ENCODE measurements at regions not wholly inside any gene's neighbourhood (a gene's known extent, or its start where the extent isn't known, plus 50 kb on each side); places are given as distances from the start of the nearest gene placed in this dataset.
"Not testable (repeated sequence)": the region's sequence is repeated elsewhere in the genome, so short reads cannot be mapped to it uniquely, and the experiment has no call there.

DNA sequence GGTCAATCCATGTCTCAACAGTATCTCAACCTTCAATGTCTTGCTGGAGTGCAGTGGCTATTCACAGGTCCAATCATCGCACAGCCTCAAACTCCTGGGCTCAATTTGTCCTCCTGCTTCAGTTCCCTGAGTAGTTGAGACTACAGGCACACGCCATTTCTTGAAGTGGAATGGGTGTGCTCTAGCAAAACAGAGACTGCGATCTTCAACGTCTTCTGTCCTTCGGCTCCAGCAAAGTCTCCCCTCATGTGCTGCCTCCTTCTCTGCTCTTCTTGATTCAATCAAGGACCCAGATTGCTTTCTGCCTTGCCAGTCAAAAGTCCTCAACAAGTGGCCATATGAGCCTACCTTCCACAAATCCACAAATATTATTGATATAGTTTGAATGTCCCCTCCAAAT lies 466.7 kb upstream of the MIR17HG start:
- H3K4me1 ChIP-seq (ENCODE audit: control extremely low read depth in 1 of 4, control insufficient read depth in 4 of 4, insufficient read depth in 4 of 4, low read length in 3 of 4) = no peaks in the 10 kb centered on the region
- no peaks in the 10 kb centered on the region for H3K27me3 ChIP-seq (replicated peaks in 2 of 5; ENCODE audit: control insufficient read depth in 4 of 5, insufficient read depth in 5 of 5, low read length in 4 of 5)
- CTCF ChIA-PET = no interaction called here
- no peak for DNase-seq
- POLR2A ChIA-PET = no interaction called here
- no peaks in the 10 kb centered on the region for H3K9me3 ChIP-seq (ENCODE audit: control extremely low read depth in 1 of 5, control insufficient read depth in 4 of 5, insufficient read depth in 2 of 5, low read depth in 1 of 5, low read length in 4 of 5)
- H3K27ac ChIP-seq (ENCODE audit: insufficient read depth in 1 of 2, low read depth in 1 of 2, low read length in 2 of 2, poor library complexity in 1 of 2, severe bottlenecking in 2 of 2) = no peak overlapping the region
- H3K36me3 ChIP-seq (ENCODE audit: control insufficient read depth in 4 of 4, insufficient read depth in 4 of 4, low read length in 3 of 4) = no peaks in the 10 kb centered on the region
- whole genome bisulfite sequencing (ENCODE audit: insufficient coverage) = 96% methylated on average over 4 of the region's 5 CpGs
- no peak overlapping the region for H3K4me3 ChIP-seq (ENCODE audit: control insufficient read depth in 1 of 7, extremely low read depth in 1 of 7, insufficient read depth in 4 of 7, low read depth in 2 of 7, low read length in 6 of 7)

DNA sequence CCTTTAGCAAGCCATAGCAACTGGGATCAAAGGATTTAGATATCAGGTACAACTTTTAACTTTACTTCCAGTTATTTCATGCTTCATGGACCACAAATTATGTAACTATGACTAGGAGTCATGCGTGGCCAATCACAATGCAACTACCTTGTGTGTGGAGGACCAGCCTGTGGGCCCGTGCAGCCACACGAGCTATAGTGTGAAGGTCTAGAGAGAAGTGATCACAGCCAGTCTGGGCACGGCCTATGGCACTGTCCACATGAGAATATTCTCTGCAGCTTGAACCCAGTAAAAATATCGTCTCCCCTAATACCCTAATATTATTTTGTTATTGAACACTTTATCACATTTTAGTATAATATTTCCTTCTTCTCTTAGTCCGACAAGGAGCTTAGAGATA lies 464.9 kb upstream of the MIR17HG start:
- no peaks in the 10 kb centered on the region for H3K36me3 ChIP-seq (ENCODE audit: control insufficient read depth in 4 of 4, insufficient read depth in 4 of 4, low read length in 3 of 4)
- no peak overlapping the region for H3K27ac ChIP-seq (ENCODE audit: insufficient read depth in 1 of 2, low read depth in 1 of 2, low read length in 2 of 2, poor library complexity in 1 of 2, severe bottlenecking in 2 of 2)
- H3K27me3 ChIP-seq (replicated peaks in 2 of 5; ENCODE audit: control insufficient read depth in 4 of 5, insufficient read depth in 5 of 5, low read length in 4 of 5) = no peaks in the 10 kb centered on the region
- ChIA-PET CTCF (interaction anchor here (1.4 to 1.7 kb wide), 2 partner anchors 13 to 16 kb away, joined by 3 to 9 read pairs; no protein-coding TSS in a partner anchor), POLR2A (no interaction called here)
- H3K4me3 ChIP-seq (ENCODE audit: control insufficient read depth in 1 of 7, extremely low read depth in 1 of 7, insufficient read depth in 4 of 7, low read depth in 2 of 7, low read length in 6 of 7) = no peak overlapping the region
- 100% methylated on average over 3 of the region's 6 CpGs for WGBS (ENCODE audit: insufficient coverage)
- H3K9me3 ChIP-seq (ENCODE audit: control extremely low read depth in 1 of 5, control insufficient read depth in 4 of 5, insufficient read depth in 2 of 5, low read depth in 1 of 5, low read length in 4 of 5) = no peaks in the 10 kb centered on the region
- DNase-seq = no peak
- no peaks in the 10 kb centered on the region for H3K4me1 ChIP-seq (ENCODE audit: control extremely low read depth in 1 of 4, control insufficient read depth in 4 of 4, insufficient read depth in 4 of 4, low read length in 3 of 4)

DNA sequence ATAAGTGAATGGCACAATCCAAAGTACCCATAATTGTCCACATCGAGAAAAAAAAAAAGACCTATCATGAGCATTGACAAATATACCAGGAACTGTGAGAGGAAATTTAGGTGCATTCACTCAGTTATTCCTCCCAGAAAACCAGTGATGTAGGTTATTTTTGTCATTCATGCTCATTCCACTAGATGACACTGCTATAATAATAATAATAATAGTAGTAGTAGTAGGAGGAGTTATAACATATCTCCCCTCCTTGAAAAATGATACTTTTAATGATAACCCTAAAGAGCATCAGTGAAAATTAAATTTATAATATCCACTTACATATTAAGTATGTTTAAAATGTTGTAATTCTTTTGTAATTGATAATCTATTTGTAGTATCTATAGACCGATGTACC lies 463.9 kb upstream of the MIR17HG start:
- POLR2A ChIA-PET = no interaction called here
- no peaks in the 10 kb centered on the region for H3K4me1 ChIP-seq (ENCODE audit: control extremely low read depth in 1 of 4, control insufficient read depth in 4 of 4, insufficient read depth in 4 of 4, low read length in 3 of 4)
- DNase-seq = no peak
- no peaks in the 10 kb centered on the region for H3K27me3 ChIP-seq (replicated peaks in 2 of 5; ENCODE audit: control insufficient read depth in 4 of 5, insufficient read depth in 5 of 5, low read length in 4 of 5)
- no CpG with 5 or more reads among the region's 2 CpGs for WGBS (ENCODE audit: insufficient coverage)
- H3K9me3 ChIP-seq (ENCODE audit: control extremely low read depth in 1 of 5, control insufficient read depth in 4 of 5, insufficient read depth in 2 of 5, low read depth in 1 of 5, low read length in 4 of 5) = no peaks in the 10 kb centered on the region
- H3K27ac ChIP-seq (ENCODE audit: insufficient read depth in 1 of 2, low read depth in 1 of 2, low read length in 2 of 2, poor library complexity in 1 of 2, severe bottlenecking in 2 of 2) = no peak overlapping the region
- CTCF ChIA-PET = no interaction called here
- H3K4me3 ChIP-seq (ENCODE audit: control insufficient read depth in 1 of 7, extremely low read depth in 1 of 7, insufficient read depth in 4 of 7, low read depth in 2 of 7, low read length in 6 of 7) = no peak overlapping the region
- H3K36me3 ChIP-seq (ENCODE audit: control insufficient read depth in 4 of 4, insufficient read depth in 4 of 4, low read length in 3 of 4) = no peaks in the 10 kb centered on the region

DNA sequence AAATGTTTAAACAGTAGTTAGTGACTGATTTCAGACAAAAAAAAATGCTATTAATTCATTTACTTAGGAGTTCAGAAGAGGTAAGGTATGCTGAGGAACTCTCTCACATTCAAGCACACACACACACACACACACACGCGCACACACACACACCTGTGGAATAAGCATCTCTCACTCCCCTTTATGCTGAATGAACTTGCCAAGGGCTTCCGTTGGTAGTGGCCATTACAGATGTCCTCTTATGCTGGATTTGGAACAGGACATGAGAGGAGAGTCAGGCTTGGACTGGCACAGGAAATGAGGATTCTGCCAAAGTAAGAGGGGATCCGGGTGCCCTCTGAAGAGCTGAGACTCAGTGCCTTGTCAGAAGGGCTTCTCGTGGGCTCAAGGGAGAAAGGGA lies 463.4 kb upstream of the MIR17HG start:
- CTCF ChIA-PET = interaction anchor here (2.1 kb wide), 1 partner anchor 17 kb away, joined by 5 read pairs; no protein-coding TSS in a partner anchor
- WGBS (ENCODE audit: insufficient coverage) = 90% methylated on average over 2 of the region's 5 CpGs
- DNase-seq = peak in 1 of 3 donors; percentile 17
- no peak overlapping the region for H3K4me3 ChIP-seq (ENCODE audit: control insufficient read depth in 1 of 7, extremely low read depth in 1 of 7, insufficient read depth in 4 of 7, low read depth in 2 of 7, low read length in 6 of 7)
- H3K36me3 ChIP-seq (ENCODE audit: control insufficient read depth in 4 of 4, insufficient read depth in 4 of 4, low read length in 3 of 4) = no peaks in the 10 kb centered on the region
- no peak overlapping the region for H3K27ac ChIP-seq (ENCODE audit: insufficient read depth in 1 of 2, low read depth in 1 of 2, low read length in 2 of 2, poor library complexity in 1 of 2, severe bottlenecking in 2 of 2)
- POLR2A ChIA-PET = no interaction called here
- H3K9me3 ChIP-seq (ENCODE audit: control extremely low read depth in 1 of 5, control insufficient read depth in 4 of 5, insufficient read depth in 2 of 5, low read depth in 1 of 5, low read length in 4 of 5) = no peaks in the 10 kb centered on the region
- H3K4me1 ChIP-seq (ENCODE audit: control extremely low read depth in 1 of 4, control insufficient read depth in 4 of 4, insufficient read depth in 4 of 4, low read length in 3 of 4) = no peaks in the 10 kb centered on the region
- H3K27me3 ChIP-seq (replicated peaks in 2 of 5; ENCODE audit: control insufficient read depth in 4 of 5, insufficient read depth in 5 of 5, low read length in 4 of 5) = no peaks in the 10 kb centered on the region

DNA sequence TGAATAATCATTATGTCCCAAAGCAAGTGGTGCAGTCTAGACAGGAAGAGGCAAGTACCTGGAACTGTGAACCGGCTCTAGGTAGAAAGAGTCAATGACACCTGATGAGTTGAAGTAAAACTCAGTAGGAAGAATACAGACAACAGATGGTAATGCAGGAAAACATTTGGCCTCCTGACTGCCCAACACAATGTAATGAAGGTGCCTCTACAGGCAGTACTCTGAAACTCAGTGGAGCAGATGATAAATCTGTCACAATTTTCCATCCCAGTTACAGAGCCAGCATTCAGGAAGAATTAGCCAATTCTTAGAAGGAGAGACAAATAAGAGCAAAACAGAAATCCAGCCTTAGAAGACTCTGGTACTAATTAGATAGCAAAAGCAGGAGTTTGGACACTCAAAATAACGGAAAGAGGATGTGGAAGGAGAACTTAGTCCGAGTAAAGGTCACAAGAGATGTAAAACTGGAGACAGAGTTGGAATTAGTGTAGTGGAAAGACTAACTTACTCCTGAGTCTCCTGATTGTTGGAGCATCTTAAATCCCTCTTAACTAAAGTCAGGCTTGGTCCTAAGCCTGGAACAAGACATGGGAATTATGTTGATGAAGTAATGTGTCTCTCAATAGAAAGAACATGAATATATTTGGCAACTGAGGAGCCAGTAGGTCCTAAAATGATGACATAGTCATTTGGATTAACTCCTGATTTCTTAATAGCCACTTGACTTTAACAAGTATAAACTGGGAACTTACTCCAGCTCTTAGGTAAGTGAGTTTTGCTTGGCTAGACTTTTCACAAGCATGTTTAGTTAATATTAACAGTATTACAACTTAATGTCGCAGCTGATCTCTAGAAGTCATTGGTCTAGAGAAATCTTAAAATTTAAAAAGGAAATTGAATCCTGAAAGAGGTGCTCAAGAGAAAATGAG lies 457.3 kb upstream of the MIR17HG start:
- Histone ChIP-seq H3K27me3 (replicated peaks in 2 of 5; ENCODE audit: control insufficient read depth in 4 of 5, insufficient read depth in 5 of 5, low read length in 4 of 5) (no peaks in the 10 kb centered on the region), H3K4me1 (ENCODE audit: control extremely low read depth in 1 of 4, control insufficient read depth in 4 of 4, insufficient read depth in 4 of 4, low read length in 3 of 4) (no peaks in the 10 kb centered on the region), H3K4me3 (ENCODE audit: control insufficient read depth in 1 of 7, extremely low read depth in 1 of 7, insufficient read depth in 4 of 7, low read depth in 2 of 7, low read length in 6 of 7) (no peak overlapping the region), H3K27ac (ENCODE audit: insufficient read depth in 1 of 2, low read depth in 1 of 2, low read length in 2 of 2, poor library complexity in 1 of 2, severe bottlenecking in 2 of 2) (no peak overlapping the region), H3K36me3 (ENCODE audit: control insufficient read depth in 4 of 4, insufficient read depth in 4 of 4, low read length in 3 of 4) (no peaks in the 10 kb centered on the region), H3K9me3 (ENCODE audit: control extremely low read depth in 1 of 5, control insufficient read depth in 4 of 5, insufficient read depth in 2 of 5, low read depth in 1 of 5, low read length in 4 of 5) (no peaks in the 10 kb centered on the region)
- ChIA-PET CTCF (no interaction called here), POLR2A (no interaction called here)
- 100% methylated on average over 2 of the region's 4 CpGs for WGBS (ENCODE audit: insufficient coverage)
- DNase-seq = no peak

DNA sequence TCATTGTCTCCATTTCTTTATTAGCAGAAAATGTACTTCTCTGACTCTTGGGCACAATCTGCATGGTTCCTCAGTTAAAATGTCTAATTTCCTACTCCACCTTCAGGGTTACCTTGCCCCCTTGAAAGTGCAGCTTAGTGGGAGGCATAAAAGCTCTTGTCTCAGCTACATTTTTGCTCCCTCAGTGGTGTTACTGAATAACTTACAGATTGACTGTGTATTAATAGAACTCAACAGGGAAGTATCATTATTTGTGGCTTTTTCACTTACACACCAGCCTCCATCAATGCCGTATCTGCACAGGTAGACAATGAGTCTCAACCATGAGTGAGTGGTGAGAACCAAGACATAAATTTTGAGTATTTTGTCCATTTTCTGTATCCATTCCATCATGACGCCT lies 456.2 kb upstream of the MIR17HG start:
- CTCF ChIA-PET = interaction anchor here (0.6 kb wide), 1 partner anchor 1782 kb away, joined by 3 read pairs; no protein-coding TSS in a partner anchor
- Histone ChIP-seq H3K27me3 (replicated peaks in 2 of 5; ENCODE audit: control insufficient read depth in 4 of 5, insufficient read depth in 5 of 5, low read length in 4 of 5) (no peaks in the 10 kb centered on the region), H3K36me3 (ENCODE audit: control insufficient read depth in 4 of 4, insufficient read depth in 4 of 4, low read length in 3 of 4) (no peaks in the 10 kb centered on the region), H3K4me3 (ENCODE audit: control insufficient read depth in 1 of 7, extremely low read depth in 1 of 7, insufficient read depth in 4 of 7, low read depth in 2 of 7, low read length in 6 of 7) (no peak overlapping the region), H3K27ac (ENCODE audit: insufficient read depth in 1 of 2, low read depth in 1 of 2, low read length in 2 of 2, poor library complexity in 1 of 2, severe bottlenecking in 2 of 2) (no peak overlapping the region), H3K4me1 (ENCODE audit: control extremely low read depth in 1 of 4, control insufficient read depth in 4 of 4, insufficient read depth in 4 of 4, low read length in 3 of 4) (no peaks in the 10 kb centered on the region), H3K9me3 (ENCODE audit: control extremely low read depth in 1 of 5, control insufficient read depth in 4 of 5, insufficient read depth in 2 of 5, low read depth in 1 of 5, low read length in 4 of 5) (no peaks in the 10 kb centered on the region)
- DNase-seq = no peak
- WGBS (ENCODE audit: insufficient coverage) = no CpG with 5 or more reads among the region's 2 CpGs
- POLR2A ChIA-PET = no interaction called here

DNA sequence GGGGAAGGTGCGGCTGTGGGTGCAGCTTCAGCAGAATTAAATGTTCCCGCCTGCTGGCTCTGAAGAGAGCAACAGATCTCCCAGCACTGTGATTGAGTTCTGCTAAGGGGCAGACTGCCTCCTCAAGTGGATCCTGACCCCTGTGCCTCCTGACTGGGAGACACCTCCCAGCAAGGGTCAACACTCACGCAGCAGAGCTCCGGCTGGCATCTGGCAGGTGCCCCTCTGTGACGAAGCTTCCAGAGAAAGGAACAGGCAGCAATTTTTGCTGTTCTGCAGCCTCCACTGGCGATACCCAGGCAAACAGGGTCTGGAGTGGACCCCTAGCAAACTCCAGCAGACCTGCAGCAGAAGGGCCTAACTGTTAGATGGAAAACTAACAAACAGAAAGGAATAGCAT lies 454.3 kb upstream of the MIR17HG start:
- H3K27ac ChIP-seq (ENCODE audit: insufficient read depth in 1 of 2, low read depth in 1 of 2, low read length in 2 of 2, poor library complexity in 1 of 2, severe bottlenecking in 2 of 2); H3K9me3 ChIP-seq (ENCODE audit: control extremely low read depth in 1 of 5, control insufficient read depth in 4 of 5, insufficient read depth in 2 of 5, low read depth in 1 of 5, low read length in 4 of 5); POLR2A ChIA-PET; H3K27me3 ChIP-seq (replicated peaks in 2 of 5; ENCODE audit: control insufficient read depth in 4 of 5, insufficient read depth in 5 of 5, low read length in 4 of 5); H3K36me3 ChIP-seq (ENCODE audit: control insufficient read depth in 4 of 4, insufficient read depth in 4 of 4, low read length in 3 of 4); H3K4me1 ChIP-seq (ENCODE audit: control extremely low read depth in 1 of 4, control insufficient read depth in 4 of 4, insufficient read depth in 4 of 4, low read length in 3 of 4); CTCF ChIA-PET; H3K4me3 ChIP-seq (ENCODE audit: control insufficient read depth in 1 of 7, extremely low read depth in 1 of 7, insufficient read depth in 4 of 7, low read depth in 2 of 7, low read length in 6 of 7); DNase-seq: not testable (repeated sequence)
- 100% methylated on average over 5 of the region's 6 CpGs for WGBS (ENCODE audit: insufficient coverage)
